Peyer's patch (tissue), 4 donors: ENCODE measurements at regions not wholly inside any gene's neighbourhood (a gene's known extent, or its start where the extent isn't known, plus 50 kb on each side); places are given as distances from the start of the nearest gene placed in this dataset.
"Not testable (repeated sequence)": the region's sequence is repeated elsewhere in the genome, so short reads cannot be mapped to it uniquely, and the experiment has no call there.

Experiments
- DNase-seq, 3 donors: peaks; one replicate each; pipeline ENCODE4 v3.0.0-alpha.2; 2017 to 2019
- H3K27ac ChIP-seq, 4 donors: fragments of 200-600 bp; sonication (generic); one replicate each; pipeline ENCODE4 v1.5.1; 2016 to 2019
- H3K27me3 ChIP-seq, 2 donors: fragments of 200-600 bp; sonication (generic); one replicate each; pipeline ENCODE4 v1.5.1; 2019
- H3K36me3 ChIP-seq, 3 donors: fragments of 200-600 bp; sonication (generic); one replicate each; pipeline ENCODE4 v1.5.1; 2016 to 2019
- H3K4me1 ChIP-seq, 4 donors: fragments of 200-600 bp; sonication (generic); one replicate each; pipeline ENCODE4 v1.5.1; 2016 to 2019
- H3K4me3 ChIP-seq, 4 donors: fragments of 200-600 bp; sonication (generic); 1 replicate in 3 of 4; 2 replicates in 1 of 4; pipeline ENCODE4 v1.5.1; 2016 to 2019; ENCODE audit warnings: mild to moderate bottlenecking in 1 of 4
- H3K9me3 ChIP-seq, 4 donors: fragments of 200-600 bp; sonication (generic); one replicate each; pipeline ENCODE4 v1.5.1; 2016 to 2019; ENCODE audit warnings: mild to moderate bottlenecking in 1 of 4
- CTCF ChIP-seq, 6 experiments: fragments of 450-650 bp in 4 of 6; fragments of 200-600 bp in 2 of 6; sonication (generic) in 1 of 6; IDR thresholded peaks; one replicate each; pipeline ENCODE4 v1.5.1; 2017 to 2019; ENCODE audit warnings: antibody characterized with exemption in 6 of 6, mild to moderate bottlenecking in 3 of 6, moderate library complexity in 1 of 6
- POLR2A ChIP-seq, 2 donors: fragments of 450-650 bp; IDR thresholded peaks; one replicate each; pipeline ENCODE4 v1.5.1; 2017; ENCODE audit warnings: antibody characterized with exemption in 2 of 2, mild to moderate bottlenecking in 2 of 2, moderate library complexity in 2 of 2

DNA sequence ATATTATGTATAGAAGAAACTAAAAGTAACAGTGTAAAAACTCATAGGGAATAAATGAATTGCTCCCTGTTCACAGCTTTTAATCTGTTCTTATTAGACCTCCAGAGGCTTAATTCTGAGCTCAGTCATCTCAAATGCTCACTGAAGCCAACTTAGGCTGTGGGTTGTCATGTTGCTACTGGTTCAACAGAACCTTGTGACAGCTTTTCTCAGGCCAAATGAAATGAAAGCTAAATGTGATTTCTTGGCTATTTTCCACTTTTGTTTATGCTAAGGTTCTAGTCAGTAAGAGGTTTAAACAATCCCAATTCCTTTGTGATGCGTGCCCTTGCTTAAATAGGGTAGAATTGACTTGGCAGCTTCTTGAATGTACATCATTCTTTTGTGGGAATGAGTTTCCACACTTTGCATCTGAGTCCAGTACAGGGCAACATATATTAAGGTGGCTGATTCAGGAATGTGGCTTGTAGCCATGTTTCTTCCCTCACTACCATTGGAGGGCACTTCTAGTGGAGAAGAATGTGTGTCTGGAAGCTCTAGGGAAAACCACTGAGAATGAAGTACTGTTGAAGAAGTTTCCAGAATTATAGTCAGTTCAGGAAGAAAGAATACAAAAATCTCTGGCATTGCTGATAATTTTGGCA is 156.4 kb downstream of the NEDD1 start:
- H3K9me3 ChIP-seq = no peaks in the 10 kb centered on the region
- TF ChIP-seq POLR2A (IDR thresholded peaks at IDR 0.05) = no peak
- no peak for TF ChIP-seq CTCF (IDR thresholded peaks at IDR 0.05)
- no peak overlapping the region for H3K4me3 ChIP-seq
- no peaks in the 10 kb centered on the region for H3K27me3 ChIP-seq
- no peaks in the 10 kb centered on the region for H3K4me1 ChIP-seq
- no peaks in the 10 kb centered on the region for H3K36me3 ChIP-seq
- no peak for DNase-seq
- no peak overlapping the region for H3K27ac ChIP-seq

- Histone ChIP-seq H3K27ac (no peak overlapping the region), H3K4me3 (no peak overlapping the region)
Observed at GRCh38 chr12:97075161-97075933, 168.3 kb downstream of the NEDD1 start.

GRCh38 chr12:97075934-97076630 is 169.0 kb downstream of the NEDD1 start:
- Histone ChIP-seq H3K9me3 (no peaks in the 10 kb centered on the region), H3K36me3 (no peaks in the 10 kb centered on the region), H3K4me3 (no peak overlapping the region), H3K27me3 (no peaks in the 10 kb centered on the region), H3K4me1 (no peaks in the 10 kb centered on the region), H3K27ac (no peak overlapping the region)
- TF ChIP-seq CTCF (IDR thresholded peaks at IDR 0.05) (no peak), POLR2A (IDR thresholded peaks at IDR 0.05) (no peak)
- no peak for DNase-seq

More at GRCh38 chr12:97075161-97075933, 168.3 kb downstream of the NEDD1 start:
- no peaks in the 10 kb centered on the region for H3K9me3 ChIP-seq
- no peaks in the 10 kb centered on the region for H3K27me3 ChIP-seq
- H3K36me3 ChIP-seq = no peaks in the 10 kb centered on the region
- TF ChIP-seq CTCF (IDR thresholded peaks at IDR 0.05) (no peak), POLR2A (IDR thresholded peaks at IDR 0.05) (no peak)
- DNase-seq = no peak
- no peaks in the 10 kb centered on the region for H3K4me1 ChIP-seq

GRCh38 chr12:97076912-97077311 is 169.9 kb downstream of the NEDD1 start:
- not testable (repeated sequence) for H3K9me3 ChIP-seq, DNase-seq, H3K36me3 ChIP-seq, H3K4me3 ChIP-seq, H3K27ac ChIP-seq, H3K27me3 ChIP-seq, H3K4me1 ChIP-seq

DNA sequence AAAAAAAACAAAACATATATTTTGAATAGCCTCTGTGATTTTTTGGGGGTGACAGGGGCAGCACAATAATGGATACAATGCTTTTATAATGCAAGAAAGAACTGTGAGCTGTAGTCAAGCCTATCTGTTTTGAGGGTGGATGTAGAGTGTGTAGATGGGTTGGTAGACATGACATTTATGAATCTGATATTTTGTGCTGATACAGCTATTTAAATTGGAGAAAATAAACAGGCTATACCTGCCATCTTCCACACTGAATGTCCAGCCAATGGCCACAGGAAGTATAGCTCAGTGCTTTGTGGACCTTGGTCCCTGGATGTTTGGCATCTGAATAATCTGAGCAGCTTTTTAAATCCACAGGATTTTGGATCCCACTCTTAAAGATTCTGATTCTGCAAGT is 175.0 kb downstream of the NEDD1 start:
- no peaks in the 10 kb centered on the region for H3K4me1 ChIP-seq
- no peak for TF ChIP-seq POLR2A (IDR thresholded peaks at IDR 0.05)
- TF ChIP-seq CTCF (IDR thresholded peaks at IDR 0.05) = no peak
- no peaks in the 10 kb centered on the region for H3K9me3 ChIP-seq
- DNase-seq = no peak
- H3K27ac ChIP-seq = no peak overlapping the region
- H3K27me3 ChIP-seq = no peaks in the 10 kb centered on the region
- no peak overlapping the region for H3K4me3 ChIP-seq
- H3K36me3 ChIP-seq = no peaks in the 10 kb centered on the region

DNA sequence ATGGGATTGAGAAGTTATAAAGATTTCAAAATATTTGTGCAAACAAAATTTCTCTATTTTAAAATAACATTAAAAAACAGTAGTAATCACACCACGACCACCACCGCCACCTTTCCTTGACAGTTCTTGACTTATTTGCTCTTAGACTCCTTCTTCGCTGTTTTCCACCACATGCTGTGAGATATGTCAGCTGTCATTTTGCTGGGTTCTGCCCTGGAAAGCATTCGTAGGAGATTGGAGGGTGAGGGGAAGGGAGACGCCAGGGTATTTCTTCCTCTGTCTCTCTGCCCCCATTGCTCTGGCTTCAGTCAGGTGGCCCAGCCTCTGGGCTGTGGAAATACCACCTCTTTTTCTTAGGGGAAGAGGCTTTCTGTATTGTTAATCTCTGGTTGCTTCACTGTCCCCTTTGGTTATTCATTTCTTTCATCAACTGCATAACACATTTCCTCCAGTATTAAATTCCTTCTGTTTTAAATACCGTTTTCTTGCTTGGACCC is 186.2 kb downstream of the NEDD1 start:
- no peak overlapping the region for H3K4me3 ChIP-seq
- H3K27ac ChIP-seq = no peak overlapping the region
- TF ChIP-seq POLR2A (IDR thresholded peaks at IDR 0.05) (no peak), CTCF (IDR thresholded peaks at IDR 0.05) (no peak)
- no peaks in the 10 kb centered on the region for H3K27me3 ChIP-seq
- H3K9me3 ChIP-seq = no peaks in the 10 kb centered on the region
- H3K4me1 ChIP-seq = no peaks in the 10 kb centered on the region
- H3K36me3 ChIP-seq = no peaks in the 10 kb centered on the region
- DNase-seq = no peak
